ENCODE measurements at regions not wholly inside any gene's neighbourhood (a gene's known extent, or its start where the extent isn't known, plus 50 kb on each side); places are given as distances from the start of the nearest gene placed in this dataset.

DNA sequence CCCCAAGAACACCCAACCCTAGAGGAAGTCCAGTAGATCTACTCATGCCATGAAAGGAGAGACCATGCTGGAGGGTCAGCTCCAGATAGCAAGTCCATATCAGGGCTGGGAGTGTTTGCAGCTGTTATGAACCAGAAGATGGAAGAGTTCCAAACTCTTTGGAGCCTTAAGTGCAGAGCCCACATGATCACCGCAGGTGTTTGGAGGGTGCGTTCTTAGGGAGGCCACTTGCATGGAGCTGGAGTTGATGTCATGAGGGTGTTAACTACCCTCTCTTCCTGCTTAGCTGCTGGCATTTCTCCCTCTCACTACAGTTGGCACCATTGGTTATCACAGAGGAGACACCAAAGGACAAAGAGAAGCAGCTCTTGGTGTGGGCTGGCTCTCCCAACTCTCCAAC, 616.9 kb downstream of the AJAP1 start:
- TF ChIP-seq, protein P1, sequence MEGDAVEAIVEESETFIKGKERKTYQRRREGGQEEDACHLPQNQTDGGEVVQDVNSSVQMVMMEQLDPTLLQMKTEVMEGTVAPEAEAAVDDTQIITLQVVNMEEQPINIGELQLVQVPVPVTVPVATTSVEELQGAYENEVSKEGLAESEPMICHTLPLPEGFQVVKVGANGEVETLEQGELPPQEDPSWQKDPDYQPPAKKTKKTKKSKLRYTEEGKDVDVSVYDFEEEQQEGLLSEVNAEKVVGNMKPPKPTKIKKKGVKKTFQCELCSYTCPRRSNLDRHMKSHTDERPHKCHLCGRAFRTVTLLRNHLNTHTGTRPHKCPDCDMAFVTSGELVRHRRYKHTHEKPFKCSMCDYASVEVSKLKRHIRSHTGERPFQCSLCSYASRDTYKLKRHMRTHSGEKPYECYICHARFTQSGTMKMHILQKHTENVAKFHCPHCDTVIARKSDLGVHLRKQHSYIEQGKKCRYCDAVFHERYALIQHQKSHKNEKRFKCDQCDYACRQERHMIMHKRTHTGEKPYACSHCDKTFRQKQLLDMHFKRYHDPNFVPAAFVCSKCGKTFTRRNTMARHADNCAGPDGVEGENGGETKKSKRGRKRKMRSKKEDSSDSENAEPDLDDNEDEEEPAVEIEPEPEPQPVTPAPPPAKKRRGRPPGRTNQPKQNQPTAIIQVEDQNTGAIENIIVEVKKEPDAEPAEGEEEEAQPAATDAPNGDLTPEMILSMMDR (IDR thresholded peaks at IDR 0.05) = no peak
- TF ChIP-seq POLR2A (IDR thresholded peaks at IDR 0.05) = no peak
